ENCODE measurements at regions not wholly inside any gene's neighbourhood (a gene's known extent, or its start where the extent isn't known, plus 50 kb on each side); places are given as distances from the start of the nearest gene placed in this dataset.

DNA sequence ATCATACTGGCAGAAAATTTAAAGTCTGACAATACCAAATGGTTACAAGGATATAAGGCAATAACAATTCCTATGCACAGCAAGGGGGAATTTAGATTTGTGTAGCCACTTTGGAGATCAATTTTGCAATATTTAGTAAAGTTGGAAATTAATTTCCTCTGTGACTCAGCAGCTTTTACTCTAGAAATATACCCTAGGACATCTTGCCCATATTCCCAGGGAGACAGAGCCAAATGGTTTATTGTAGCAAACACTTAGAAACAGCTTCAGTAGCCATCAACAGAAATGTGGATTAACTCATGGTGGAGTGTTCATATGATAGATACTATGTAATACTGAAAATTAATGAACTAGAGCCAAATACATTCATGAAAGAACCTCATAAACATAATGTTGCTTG is 104.6 kb downstream of the BACH1 start (continued):
- TF ChIP-seq KLF12 (CRISPR knock-in tag; IDR thresholded peaks at IDR 0.05; ENCODE audit: borderline replicate concordance), result no peak
- no peak for TF ChIP-seq JDP2 (CRISPR knock-in tag; IDR thresholded peaks at IDR 0.05; ENCODE audit: borderline replicate concordance)
- no peak for TF ChIP-seq ZNF850 (CRISPR knock-in tag; conservative IDR thresholded peaks at IDR 0.05)
- TF ChIP-seq, protein P1, sequence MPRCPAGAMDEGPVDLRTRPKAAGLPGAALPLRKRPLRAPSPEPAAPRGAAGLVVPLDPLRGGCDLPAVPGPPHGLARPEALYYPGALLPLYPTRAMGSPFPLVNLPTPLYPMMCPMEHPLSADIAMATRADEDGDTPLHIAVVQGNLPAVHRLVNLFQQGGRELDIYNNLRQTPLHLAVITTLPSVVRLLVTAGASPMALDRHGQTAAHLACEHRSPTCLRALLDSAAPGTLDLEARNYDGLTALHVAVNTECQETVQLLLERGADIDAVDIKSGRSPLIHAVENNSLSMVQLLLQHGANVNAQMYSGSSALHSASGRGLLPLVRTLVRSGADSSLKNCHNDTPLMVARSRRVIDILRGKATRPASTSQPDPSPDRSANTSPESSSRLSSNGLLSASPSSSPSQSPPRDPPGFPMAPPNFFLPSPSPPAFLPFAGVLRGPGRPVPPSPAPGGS (CRISPR knock-in tag; IDR thresholded peaks at IDR 0.05), result no peak
- TF ChIP-seq, protein P2, sequence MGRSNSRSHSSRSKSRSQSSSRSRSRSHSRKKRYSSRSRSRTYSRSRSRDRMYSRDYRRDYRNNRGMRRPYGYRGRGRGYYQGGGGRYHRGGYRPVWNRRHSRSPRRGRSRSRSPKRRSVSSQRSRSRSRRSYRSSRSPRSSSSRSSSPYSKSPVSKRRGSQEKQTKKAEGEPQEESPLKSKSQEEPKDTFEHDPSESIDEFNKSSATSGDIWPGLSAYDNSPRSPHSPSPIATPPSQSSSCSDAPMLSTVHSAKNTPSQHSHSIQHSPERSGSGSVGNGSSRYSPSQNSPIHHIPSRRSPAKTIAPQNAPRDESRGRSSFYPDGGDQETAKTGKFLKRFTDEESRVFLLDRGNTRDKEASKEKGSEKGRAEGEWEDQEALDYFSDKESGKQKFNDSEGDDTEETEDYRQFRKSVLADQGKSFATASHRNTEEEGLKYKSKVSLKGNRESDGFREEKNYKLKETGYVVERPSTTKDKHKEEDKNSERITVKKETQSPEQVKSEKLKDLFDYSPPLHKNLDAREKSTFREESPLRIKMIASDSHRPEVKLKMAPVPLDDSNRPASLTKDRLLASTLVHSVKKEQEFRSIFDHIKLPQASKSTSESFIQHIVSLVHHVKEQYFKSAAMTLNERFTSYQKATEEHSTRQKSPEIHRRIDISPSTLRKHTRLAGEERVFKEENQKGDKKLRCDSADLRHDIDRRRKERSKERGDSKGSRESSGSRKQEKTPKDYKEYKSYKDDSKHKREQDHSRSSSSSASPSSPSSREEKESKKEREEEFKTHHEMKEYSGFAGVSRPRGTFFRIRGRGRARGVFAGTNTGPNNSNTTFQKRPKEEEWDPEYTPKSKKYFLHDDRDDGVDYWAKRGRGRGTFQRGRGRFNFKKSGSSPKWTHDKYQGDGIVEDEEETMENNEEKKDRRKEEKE (IDR thresholded peaks at IDR 0.05), result no peak
- TF ChIP-seq, protein P3, sequence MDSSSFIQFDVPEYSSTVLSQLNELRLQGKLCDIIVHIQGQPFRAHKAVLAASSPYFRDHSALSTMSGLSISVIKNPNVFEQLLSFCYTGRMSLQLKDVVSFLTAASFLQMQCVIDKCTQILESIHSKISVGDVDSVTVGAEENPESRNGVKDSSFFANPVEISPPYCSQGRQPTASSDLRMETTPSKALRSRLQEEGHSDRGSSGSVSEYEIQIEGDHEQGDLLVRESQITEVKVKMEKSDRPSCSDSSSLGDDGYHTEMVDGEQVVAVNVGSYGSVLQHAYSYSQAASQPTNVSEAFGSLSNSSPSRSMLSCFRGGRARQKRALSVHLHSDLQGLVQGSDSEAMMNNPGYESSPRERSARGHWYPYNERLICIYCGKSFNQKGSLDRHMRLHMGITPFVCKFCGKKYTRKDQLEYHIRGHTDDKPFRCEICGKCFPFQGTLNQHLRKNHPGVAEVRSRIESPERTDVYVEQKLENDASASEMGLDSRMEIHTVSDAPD (CRISPR knock-in tag; IDR thresholded peaks at IDR 0.05), result no peak
- no peak for TF ChIP-seq ZSCAN31 (CRISPR knock-in tag; IDR thresholded peaks at IDR 0.05; ENCODE audit: low read depth)

All from HepG2 (cell line).